ENCODE measurements at regions not wholly inside any gene's neighbourhood (a gene's known extent, or its start where the extent isn't known, plus 50 kb on each side); places are given as distances from the start of the nearest gene placed in this dataset.

GRCh38 chr1:60296794-60297193 lies 223.2 kb upstream of the C1orf87 start (continued):
- no peak for TF ChIP-seq CHD7 (IDR thresholded peaks at IDR 0.05; ENCODE audit: insufficient replicate concordance, low read length)
